H9 (cell line): ENCODE measurements at regions not wholly inside any gene's neighbourhood (a gene's known extent, or its start where the extent isn't known, plus 50 kb on each side); places are given as distances from the start of the nearest gene placed in this dataset.

Experiments
- DNase-seq: peaks from one replicate; pipeline ENCODE4 v3.0.0-alpha.2; 2017
- H2AFZ ChIP-seq: one replicate; pipeline ENCODE4 v1.6.1; 2013; ENCODE audit warnings: mild to moderate bottlenecking, low read length, control low read depth, moderate library complexity
- H2AK5ac ChIP-seq: 2 replicates; pipeline ENCODE4 v1.6.1; 2013; ENCODE audit warnings: low read length, control low read depth, mixed read lengths; ENCODE audit not compliant: insufficient read length
- H2BK120ac ChIP-seq: one replicate; pipeline ENCODE4 v1.6.1; 2013; ENCODE audit warnings: low read depth, mild to moderate bottlenecking, low read length, control low read depth, inconsistent platforms; ENCODE audit not compliant: poor library complexity, severe bottlenecking
- H2BK12ac ChIP-seq: 2 replicates; pipeline ENCODE4 v1.6.1; 2013; ENCODE audit warnings: low read length, control low read depth, mixed read lengths, low read depth; ENCODE audit not compliant: insufficient read length
- H2BK15ac ChIP-seq: 2 replicates; pipeline ENCODE4 v1.6.1; 2013; ENCODE audit warnings: low read depth, low read length, control low read depth
- H2BK20ac ChIP-seq: one replicate; pipeline ENCODE4 v1.6.1; 2013; ENCODE audit warnings: low read depth, mild to moderate bottlenecking, low read length, control low read depth, inconsistent platforms; ENCODE audit not compliant: poor library complexity, severe bottlenecking
- H2BK5ac ChIP-seq: 2 replicates; pipeline ENCODE4 v1.6.1; 2013; ENCODE audit warnings: low read length, control low read depth, mixed read lengths; ENCODE audit not compliant: insufficient read length
- H3K14ac ChIP-seq: 2 replicates; pipeline ENCODE4 v1.6.1; 2013; ENCODE audit warnings: low read length, control low read depth; ENCODE audit not compliant: insufficient read depth
- H3K18ac ChIP-seq: 2 replicates; pipeline ENCODE4 v1.6.1; 2013; ENCODE audit warnings: low read depth, mild to moderate bottlenecking, mixed read lengths, low read length, control low read depth; ENCODE audit not compliant: insufficient read length
- H3K23ac ChIP-seq: 2 replicates; pipeline ENCODE4 v1.6.1; 2013; ENCODE audit warnings: low read length, control low read depth, mixed read lengths, low read depth; ENCODE audit not compliant: insufficient read length
- H3K23me2 ChIP-seq: 2 replicates; pipeline ENCODE4 v1.6.1; 2013; ENCODE audit warnings: low read depth, mild to moderate bottlenecking, mixed read lengths, low read length, control low read depth; ENCODE audit not compliant: insufficient read length, poor library complexity, severe bottlenecking
- H3K27ac ChIP-seq: 2 replicates; pipeline ENCODE4 v1.5.1; 2013; ENCODE audit warnings: low read length, control low read depth, mixed read lengths, low read depth; ENCODE audit not compliant: insufficient read length
- H3K27me3 ChIP-seq: 2 replicates; pipeline ENCODE4 v1.6.1; 2013; ENCODE audit warnings: low read length, control low read depth, inconsistent platforms; ENCODE audit not compliant: insufficient read depth
- H3K4ac ChIP-seq: 2 replicates; pipeline ENCODE4 v1.6.1; 2013; ENCODE audit warnings: low read depth, mild to moderate bottlenecking, control low read depth, inconsistent platforms, low read length, moderate library complexity
- H3K4me1 ChIP-seq: 2 replicates; pipeline ENCODE4 v1.6.1; 2013; ENCODE audit warnings: low read length, control low read depth, inconsistent platforms; ENCODE audit not compliant: insufficient read depth
- H3K4me2 ChIP-seq: 2 replicates; pipeline ENCODE4 v1.6.1; 2013; ENCODE audit warnings: low read length, control low read depth, mixed read lengths; ENCODE audit not compliant: insufficient read length, insufficient read depth
- H3K56ac ChIP-seq: 2 replicates; pipeline ENCODE4 v1.6.1; 2013; ENCODE audit warnings: low read depth, mild to moderate bottlenecking, mixed read lengths, low read length, control low read depth; ENCODE audit not compliant: insufficient read length
- H3K79me1 ChIP-seq: 2 replicates; pipeline ENCODE4 v1.6.1; 2013; ENCODE audit warnings: low read depth, mild to moderate bottlenecking, moderate library complexity, low read length, control low read depth, inconsistent platforms; ENCODE audit not compliant: insufficient read depth, poor library complexity, severe bottlenecking
- H3K79me2 ChIP-seq: 2 replicates; pipeline ENCODE4 v1.6.1; 2013; ENCODE audit warnings: low read length, control low read depth, inconsistent platforms; ENCODE audit not compliant: insufficient read depth
- H3K9ac ChIP-seq: 2 replicates; pipeline ENCODE4 v1.6.1; 2013; ENCODE audit warnings: low read length, control low read depth, mixed read lengths; ENCODE audit not compliant: insufficient read length; ENCODE audit errors: extremely low read depth
- H3K9me3 ChIP-seq: one replicate; pipeline ENCODE4 v1.6.1; 2013; ENCODE audit warnings: low read depth, low read length, inconsistent platforms; ENCODE audit not compliant: control insufficient read depth
- H3T11ph ChIP-seq: one replicate; pipeline ENCODE4 v1.6.1; 2013; ENCODE audit warnings: mild to moderate bottlenecking, low read length, control low read depth, inconsistent platforms
- H4K20me1 ChIP-seq: one replicate; pipeline ENCODE4 v1.6.1; 2013; ENCODE audit not compliant: control insufficient read depth, insufficient read length, insufficient read depth
- H4K5ac ChIP-seq: 2 replicates; pipeline ENCODE4 v1.6.1; 2013; ENCODE audit warnings: low read depth, mild to moderate bottlenecking, mixed read lengths, low read length, control low read depth; ENCODE audit not compliant: insufficient read length
- H4K8ac ChIP-seq: replicated peaks from 2 replicates; pipeline ENCODE4 v1.6.1; 2013; ENCODE audit warnings: low read length, control low read depth, mixed read lengths, low read depth; ENCODE audit not compliant: insufficient read length
- H4K91ac ChIP-seq: 2 replicates; pipeline ENCODE4 v1.6.1; 2013; ENCODE audit warnings: low read depth, mild to moderate bottlenecking, moderate library complexity, mixed read lengths, low read length, control low read depth; ENCODE audit not compliant: insufficient read length
- H3K27ac Mint-ChIP-seq, 3 experiments: 2 replicates in 2 of 3; 3 replicates in 1 of 3; pipeline ENCODE4 v1.8.0; 2020 to 2021; ENCODE audit warnings: mixed read lengths in 3 of 3, mild to moderate bottlenecking in 1 of 3, moderate library complexity in 1 of 3
- H3K27me3 Mint-ChIP-seq: 2 replicates; pipeline ENCODE4 v1.8.0; 2021; ENCODE audit warnings: low read depth, mild to moderate bottlenecking, moderate library complexity, mixed read lengths
- H3K36me3 Mint-ChIP-seq, 3 experiments: 2 replicates in 2 of 3; 3 replicates in 1 of 3; pipeline ENCODE4 v1.8.0; 2020 to 2021; ENCODE audit warnings: low read depth in 3 of 3, mixed read lengths in 3 of 3; ENCODE audit not compliant: insufficient read depth in 1 of 3
- H3K4me1 Mint-ChIP-seq, 2 experiments: 2 replicates each; pipeline ENCODE4 v1.8.0; 2020; ENCODE audit warnings: mixed read lengths in 2 of 2
- H3K4me3 Mint-ChIP-seq, 2 experiments: 2 replicates in 1 of 2; 3 replicates in 1 of 2; pipeline ENCODE4 v1.8.0; 2020 to 2021; ENCODE audit warnings: mild to moderate bottlenecking in 2 of 2, mixed read lengths in 2 of 2, moderate library complexity in 1 of 2
- H3K9me3 Mint-ChIP-seq, 2 experiments: 2 replicates in 1 of 2; 3 replicates in 1 of 2; pipeline ENCODE4 v1.8.0; 2020; ENCODE audit warnings: mild to moderate bottlenecking in 2 of 2, mixed read lengths in 2 of 2, moderate library complexity in 1 of 2
- CTCF ChIP-seq: fragments of 200-600 bp; sonication (generic); conservative IDR thresholded peaks from 3 replicates; pipeline ENCODE4 v1.8.0; 2021; ENCODE audit warnings: antibody characterized with exemption, mild to moderate bottlenecking
- WGBS: extraction: QIAGEN DNeasy Blood & Tissue Kit; methylation state at CpG from one replicate; pipeline ENCODE4 v1.1.7; 2013; ENCODE audit warnings: missing lambda C conversion rate, low lambda C conversion rate, mixed read lengths; ENCODE audit not compliant: insufficient read length; ENCODE audit errors: extremely low coverage; 5-methylcytosine and 5-hydroxymethylcytosine counted together

GRCh38 chr10:75329190-75329745, 72.3 kb downstream of the ZNF503 start:
- H3K14ac ChIP-seq, result no peak overlapping the region
- no peaks in the 10 kb centered on the region for H3K9me3 ChIP-seq
- H3K4me3 Mint-ChIP-seq, result no peak overlapping the region; a peak in 1 of 5 replicates
- no peak overlapping the region for H3K27ac ChIP-seq
- no peak overlapping the region for H3K9ac ChIP-seq
- no peak overlapping the region for H3T11ph ChIP-seq
- H3K4ac ChIP-seq, result no peak overlapping the region
- no peak overlapping the region for H2AFZ ChIP-seq
- H2BK12ac ChIP-seq, result no peak overlapping the region
- H4K20me1 ChIP-seq, result no peaks in the 10 kb centered on the region
- no peak overlapping the region for H4K8ac ChIP-seq
- H3K4me1 Mint-ChIP-seq, result no peaks in the 10 kb centered on the region
- no peak overlapping the region for H2BK120ac ChIP-seq
- no peaks in the 10 kb centered on the region for H3K79me1 ChIP-seq
- no CpG with 5 or more reads among the region's 2 CpGs for WGBS
- peaks cover 4 to 10% of the 10 kb centered on the region in 2 experiments for H3K9me3 Mint-ChIP-seq
- TF ChIP-seq CTCF, result no peak
- H3K27me3 Mint-ChIP-seq, result peaks cover 16% of the 10 kb centered on the region
- no peak overlapping the region for H4K5ac ChIP-seq
- H3K4me2 ChIP-seq, result no peak overlapping the region
- H2BK5ac ChIP-seq, result no peak overlapping the region
- H4K91ac ChIP-seq, result no peak overlapping the region
- no peak overlapping the region for H3K23ac ChIP-seq
- no peak overlapping the region for H2BK15ac ChIP-seq
- H3K18ac ChIP-seq, result no peak overlapping the region
- no peak overlapping the region for H2AK5ac ChIP-seq
- H3K27me3 ChIP-seq, result no peaks in the 10 kb centered on the region
- H2BK20ac ChIP-seq, result no peak overlapping the region
- H3K27ac Mint-ChIP-seq, result no peak overlapping the region
- H3K23me2 ChIP-seq, result no peaks in the 10 kb centered on the region
- H3K36me3 Mint-ChIP-seq, result peaks cover 0 to 5% (median 1%) of the 10 kb centered on the region in 3 experiments; a peak in 3 of 7 replicates
- H3K4me1 ChIP-seq, result no peaks in the 10 kb centered on the region
- no peak overlapping the region for H3K56ac ChIP-seq
- H3K79me2 ChIP-seq, result no peaks in the 10 kb centered on the region
- no peak for DNase-seq
